PFSK-1 (cell line): ENCODE measurements at regions not wholly inside any gene's neighbourhood (a gene's known extent, or its start where the extent isn't known, plus 50 kb on each side); places are given as distances from the start of the nearest gene placed in this dataset.

Experiments used
- POLR2AphosphoS5 ChIP-seq: IDR thresholded peaks from 2 replicates; pipeline ENCODE4 v1.6.1; 2012; ENCODE audit warnings: low read depth, mild to moderate bottlenecking, control low read depth, low read length, moderate library complexity
- REST ChIP-seq, 2 experiments: IDR thresholded peaks; 2 replicates each; pipeline versions ENCODE4 v1.6.1 to v1.8.0; 2011 to 2012; ENCODE audit warnings: low read depth in 2 of 2, low read length in 2 of 2, control low read depth in 1 of 2, inconsistent platforms in 1 of 2, mild to moderate bottlenecking in 1 of 2, moderate library complexity in 1 of 2; ENCODE audit not compliant: insufficient read depth in 1 of 2
- SIN3A ChIP-seq: IDR thresholded peaks from 2 replicates; pipeline ENCODE4 v1.6.1; 2012; ENCODE audit warnings: mild to moderate bottlenecking, low read length, moderate library complexity, borderline replicate concordance; ENCODE audit not compliant: insufficient read depth

- TF ChIP-seq POLR2AphosphoS5, result no peak
- no peak for TF ChIP-seq REST (IDR thresholded peaks at IDR 0.05; ENCODE audit: insufficient read depth in 1 of 2, low read depth in 2 of 2, low read length in 2 of 2)
- TF ChIP-seq SIN3A, result no peak
These were observed 544.6 kb downstream of the EDEM1 start for GRCh38 chr3:5732081-5732480.
